H9 (cell line): ENCODE measurements at regions not wholly inside any gene's neighbourhood (a gene's known extent, or its start where the extent isn't known, plus 50 kb on each side); places are given as distances from the start of the nearest gene placed in this dataset.

Experiments
- DNase-seq: peaks from one replicate; pipeline ENCODE4 v3.0.0-alpha.2; 2017
- H2AFZ ChIP-seq: one replicate; pipeline ENCODE4 v1.6.1; 2013; ENCODE audit warnings: mild to moderate bottlenecking, low read length, control low read depth, moderate library complexity
- H2AK5ac ChIP-seq: 2 replicates; pipeline ENCODE4 v1.6.1; 2013; ENCODE audit warnings: low read length, control low read depth, mixed read lengths; ENCODE audit not compliant: insufficient read length
- H2BK120ac ChIP-seq: one replicate; pipeline ENCODE4 v1.6.1; 2013; ENCODE audit warnings: low read depth, mild to moderate bottlenecking, low read length, control low read depth, inconsistent platforms; ENCODE audit not compliant: poor library complexity, severe bottlenecking
- H2BK12ac ChIP-seq: 2 replicates; pipeline ENCODE4 v1.6.1; 2013; ENCODE audit warnings: low read length, control low read depth, mixed read lengths, low read depth; ENCODE audit not compliant: insufficient read length
- H2BK15ac ChIP-seq: 2 replicates; pipeline ENCODE4 v1.6.1; 2013; ENCODE audit warnings: low read depth, low read length, control low read depth
- H2BK20ac ChIP-seq: one replicate; pipeline ENCODE4 v1.6.1; 2013; ENCODE audit warnings: low read depth, mild to moderate bottlenecking, low read length, control low read depth, inconsistent platforms; ENCODE audit not compliant: poor library complexity, severe bottlenecking
- H2BK5ac ChIP-seq: 2 replicates; pipeline ENCODE4 v1.6.1; 2013; ENCODE audit warnings: low read length, control low read depth, mixed read lengths; ENCODE audit not compliant: insufficient read length
- H3K14ac ChIP-seq: 2 replicates; pipeline ENCODE4 v1.6.1; 2013; ENCODE audit warnings: low read length, control low read depth; ENCODE audit not compliant: insufficient read depth
- H3K18ac ChIP-seq: 2 replicates; pipeline ENCODE4 v1.6.1; 2013; ENCODE audit warnings: low read depth, mild to moderate bottlenecking, mixed read lengths, low read length, control low read depth; ENCODE audit not compliant: insufficient read length
- H3K23ac ChIP-seq: 2 replicates; pipeline ENCODE4 v1.6.1; 2013; ENCODE audit warnings: low read length, control low read depth, mixed read lengths, low read depth; ENCODE audit not compliant: insufficient read length
- H3K23me2 ChIP-seq: 2 replicates; pipeline ENCODE4 v1.6.1; 2013; ENCODE audit warnings: low read depth, mild to moderate bottlenecking, mixed read lengths, low read length, control low read depth; ENCODE audit not compliant: insufficient read length, poor library complexity, severe bottlenecking
- H3K27ac ChIP-seq: 2 replicates; pipeline ENCODE4 v1.5.1; 2013; ENCODE audit warnings: low read length, control low read depth, mixed read lengths, low read depth; ENCODE audit not compliant: insufficient read length
- H3K27me3 ChIP-seq: 2 replicates; pipeline ENCODE4 v1.6.1; 2013; ENCODE audit warnings: low read length, control low read depth, inconsistent platforms; ENCODE audit not compliant: insufficient read depth
- H3K4ac ChIP-seq: 2 replicates; pipeline ENCODE4 v1.6.1; 2013; ENCODE audit warnings: low read depth, mild to moderate bottlenecking, control low read depth, inconsistent platforms, low read length, moderate library complexity
- H3K4me1 ChIP-seq: 2 replicates; pipeline ENCODE4 v1.6.1; 2013; ENCODE audit warnings: low read length, control low read depth, inconsistent platforms; ENCODE audit not compliant: insufficient read depth
- H3K4me2 ChIP-seq: 2 replicates; pipeline ENCODE4 v1.6.1; 2013; ENCODE audit warnings: low read length, control low read depth, mixed read lengths; ENCODE audit not compliant: insufficient read length, insufficient read depth
- H3K56ac ChIP-seq: 2 replicates; pipeline ENCODE4 v1.6.1; 2013; ENCODE audit warnings: low read depth, mild to moderate bottlenecking, mixed read lengths, low read length, control low read depth; ENCODE audit not compliant: insufficient read length
- H3K79me1 ChIP-seq: 2 replicates; pipeline ENCODE4 v1.6.1; 2013; ENCODE audit warnings: low read depth, mild to moderate bottlenecking, moderate library complexity, low read length, control low read depth, inconsistent platforms; ENCODE audit not compliant: insufficient read depth, poor library complexity, severe bottlenecking
- H3K79me2 ChIP-seq: 2 replicates; pipeline ENCODE4 v1.6.1; 2013; ENCODE audit warnings: low read length, control low read depth, inconsistent platforms; ENCODE audit not compliant: insufficient read depth
- H3K9ac ChIP-seq: 2 replicates; pipeline ENCODE4 v1.6.1; 2013; ENCODE audit warnings: low read length, control low read depth, mixed read lengths; ENCODE audit not compliant: insufficient read length; ENCODE audit errors: extremely low read depth
- H3K9me3 ChIP-seq: one replicate; pipeline ENCODE4 v1.6.1; 2013; ENCODE audit warnings: low read depth, low read length, inconsistent platforms; ENCODE audit not compliant: control insufficient read depth
- H3T11ph ChIP-seq: one replicate; pipeline ENCODE4 v1.6.1; 2013; ENCODE audit warnings: mild to moderate bottlenecking, low read length, control low read depth, inconsistent platforms
- H4K20me1 ChIP-seq: one replicate; pipeline ENCODE4 v1.6.1; 2013; ENCODE audit not compliant: control insufficient read depth, insufficient read length, insufficient read depth
- H4K5ac ChIP-seq: 2 replicates; pipeline ENCODE4 v1.6.1; 2013; ENCODE audit warnings: low read depth, mild to moderate bottlenecking, mixed read lengths, low read length, control low read depth; ENCODE audit not compliant: insufficient read length
- H4K8ac ChIP-seq: replicated peaks from 2 replicates; pipeline ENCODE4 v1.6.1; 2013; ENCODE audit warnings: low read length, control low read depth, mixed read lengths, low read depth; ENCODE audit not compliant: insufficient read length
- H4K91ac ChIP-seq: 2 replicates; pipeline ENCODE4 v1.6.1; 2013; ENCODE audit warnings: low read depth, mild to moderate bottlenecking, moderate library complexity, mixed read lengths, low read length, control low read depth; ENCODE audit not compliant: insufficient read length
- H3K27ac Mint-ChIP-seq, 3 experiments: 2 replicates in 2 of 3; 3 replicates in 1 of 3; pipeline ENCODE4 v1.8.0; 2020 to 2021; ENCODE audit warnings: mixed read lengths in 3 of 3, mild to moderate bottlenecking in 1 of 3, moderate library complexity in 1 of 3
- H3K27me3 Mint-ChIP-seq: 2 replicates; pipeline ENCODE4 v1.8.0; 2021; ENCODE audit warnings: low read depth, mild to moderate bottlenecking, moderate library complexity, mixed read lengths
- H3K36me3 Mint-ChIP-seq, 3 experiments: 2 replicates in 2 of 3; 3 replicates in 1 of 3; pipeline ENCODE4 v1.8.0; 2020 to 2021; ENCODE audit warnings: low read depth in 3 of 3, mixed read lengths in 3 of 3; ENCODE audit not compliant: insufficient read depth in 1 of 3
- H3K4me1 Mint-ChIP-seq, 2 experiments: 2 replicates each; pipeline ENCODE4 v1.8.0; 2020; ENCODE audit warnings: mixed read lengths in 2 of 2
- H3K4me3 Mint-ChIP-seq, 2 experiments: 2 replicates in 1 of 2; 3 replicates in 1 of 2; pipeline ENCODE4 v1.8.0; 2020 to 2021; ENCODE audit warnings: mild to moderate bottlenecking in 2 of 2, mixed read lengths in 2 of 2, moderate library complexity in 1 of 2
- H3K9me3 Mint-ChIP-seq, 2 experiments: 2 replicates in 1 of 2; 3 replicates in 1 of 2; pipeline ENCODE4 v1.8.0; 2020; ENCODE audit warnings: mild to moderate bottlenecking in 2 of 2, mixed read lengths in 2 of 2, moderate library complexity in 1 of 2
- WGBS: extraction: QIAGEN DNeasy Blood & Tissue Kit; methylation state at CpG from one replicate; pipeline ENCODE4 v1.1.7; 2013; ENCODE audit warnings: missing lambda C conversion rate, low lambda C conversion rate, mixed read lengths; ENCODE audit not compliant: insufficient read length; ENCODE audit errors: extremely low coverage; 5-methylcytosine and 5-hydroxymethylcytosine counted together
- TF ChIP-seq, protein P1 (sequence below): fragments of 200-600 bp; sonication (generic); conservative IDR thresholded peaks from 3 replicates; pipeline ENCODE4 v1.8.0; 2021; ENCODE audit warnings: antibody characterized with exemption, mild to moderate bottlenecking

DNA sequence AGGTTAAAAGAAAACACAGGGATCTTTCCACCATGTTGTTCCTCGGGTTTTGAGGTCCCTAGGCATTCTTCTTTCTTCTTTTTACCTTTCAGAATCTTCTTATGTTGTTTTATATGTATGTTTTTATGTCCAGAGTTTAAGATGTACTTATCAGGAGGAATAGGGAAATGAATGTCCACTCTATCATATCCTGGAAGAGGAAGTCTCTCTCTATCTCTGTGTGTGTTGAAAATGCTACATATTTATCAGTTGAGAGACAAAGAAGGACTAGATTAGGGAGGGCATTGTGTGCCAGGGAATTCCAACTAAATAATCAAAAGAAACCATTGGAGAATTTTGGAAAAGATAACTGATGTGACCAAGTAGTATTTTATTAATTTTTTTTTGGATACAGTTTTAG, 200.5 kb upstream of the POT1 start:
- Histone ChIP-seq H4K5ac (no peak overlapping the region), H3K23me2 (no peaks in the 10 kb centered on the region), H3K14ac (no peak overlapping the region), H3T11ph (no peak overlapping the region), H3K79me2 (no peaks in the 10 kb centered on the region), H2BK12ac (no peak overlapping the region), H3K9me3 (no peaks in the 10 kb centered on the region), H3K27ac (no peak overlapping the region), H2BK15ac (no peak overlapping the region), H2BK20ac (no peak overlapping the region), H3K4ac (no peak overlapping the region), H2AK5ac (no peak overlapping the region), H3K27me3 (no peaks in the 10 kb centered on the region; the same call in 1 of the 2 replicates), H2AFZ (no peak overlapping the region), H3K23ac (no peak overlapping the region), H3K9ac (no peak overlapping the region), H2BK5ac (no peak overlapping the region), H3K56ac (no peak overlapping the region), H3K4me1 (no peaks in the 10 kb centered on the region; the same call in 1 of the 2 replicates), H3K79me1 (no peaks in the 10 kb centered on the region), H4K91ac (no peak overlapping the region), H3K4me2 (no peak overlapping the region), H3K18ac (no peak overlapping the region), H2BK120ac (no peak overlapping the region), H4K8ac (no peak overlapping the region), H4K20me1 (no peaks in the 10 kb centered on the region)
- H3K27me3 Mint-ChIP-seq = no peaks in the 10 kb centered on the region
- TF ChIP-seq, protein P1, sequence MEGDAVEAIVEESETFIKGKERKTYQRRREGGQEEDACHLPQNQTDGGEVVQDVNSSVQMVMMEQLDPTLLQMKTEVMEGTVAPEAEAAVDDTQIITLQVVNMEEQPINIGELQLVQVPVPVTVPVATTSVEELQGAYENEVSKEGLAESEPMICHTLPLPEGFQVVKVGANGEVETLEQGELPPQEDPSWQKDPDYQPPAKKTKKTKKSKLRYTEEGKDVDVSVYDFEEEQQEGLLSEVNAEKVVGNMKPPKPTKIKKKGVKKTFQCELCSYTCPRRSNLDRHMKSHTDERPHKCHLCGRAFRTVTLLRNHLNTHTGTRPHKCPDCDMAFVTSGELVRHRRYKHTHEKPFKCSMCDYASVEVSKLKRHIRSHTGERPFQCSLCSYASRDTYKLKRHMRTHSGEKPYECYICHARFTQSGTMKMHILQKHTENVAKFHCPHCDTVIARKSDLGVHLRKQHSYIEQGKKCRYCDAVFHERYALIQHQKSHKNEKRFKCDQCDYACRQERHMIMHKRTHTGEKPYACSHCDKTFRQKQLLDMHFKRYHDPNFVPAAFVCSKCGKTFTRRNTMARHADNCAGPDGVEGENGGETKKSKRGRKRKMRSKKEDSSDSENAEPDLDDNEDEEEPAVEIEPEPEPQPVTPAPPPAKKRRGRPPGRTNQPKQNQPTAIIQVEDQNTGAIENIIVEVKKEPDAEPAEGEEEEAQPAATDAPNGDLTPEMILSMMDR = no peak
- H3K36me3 Mint-ChIP-seq = peaks cover 0 to under 1% (median 0%) of the 10 kb centered on the region in 3 experiments; a peak in 2 of 7 replicates
- WGBS = no CpG with 5 or more reads among the region's 1 CpG
- H3K4me1 Mint-ChIP-seq = no peaks in the 10 kb centered on the region; a peak in 1 of 4 replicates
- H3K4me3 Mint-ChIP-seq = no peak overlapping the region
- H3K9me3 Mint-ChIP-seq = peaks cover 0 to under 1% of the 10 kb centered on the region in 2 experiments; a peak in 3 of 5 replicates
- no peak overlapping the region for H3K27ac Mint-ChIP-seq
- DNase-seq = no peak
